ENCODE measurements at regions not wholly inside any gene's neighbourhood (a gene's known extent, or its start where the extent isn't known, plus 50 kb on each side); places are given as distances from the start of the nearest gene placed in this dataset.

DNA sequence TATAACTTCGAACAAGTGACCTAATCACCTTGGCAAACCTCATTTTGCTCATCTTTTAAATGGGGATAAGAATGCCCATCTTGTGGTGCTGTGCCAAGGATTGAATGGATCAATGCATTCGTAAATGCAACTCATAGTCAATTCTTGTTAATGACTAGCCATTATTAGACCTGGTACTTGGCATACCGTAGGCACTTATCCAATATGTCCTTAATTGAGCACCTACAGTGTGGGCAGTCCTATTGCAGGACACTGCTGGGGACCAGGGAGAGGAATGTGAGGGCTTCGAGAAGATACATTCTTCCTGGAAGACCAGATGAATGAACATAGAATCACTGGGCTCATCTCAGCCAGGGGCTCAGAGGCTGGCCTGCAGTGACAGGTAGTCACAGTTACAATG, 177.2 kb upstream of the TLE3 start:
- TF ChIP-seq, protein P1, sequence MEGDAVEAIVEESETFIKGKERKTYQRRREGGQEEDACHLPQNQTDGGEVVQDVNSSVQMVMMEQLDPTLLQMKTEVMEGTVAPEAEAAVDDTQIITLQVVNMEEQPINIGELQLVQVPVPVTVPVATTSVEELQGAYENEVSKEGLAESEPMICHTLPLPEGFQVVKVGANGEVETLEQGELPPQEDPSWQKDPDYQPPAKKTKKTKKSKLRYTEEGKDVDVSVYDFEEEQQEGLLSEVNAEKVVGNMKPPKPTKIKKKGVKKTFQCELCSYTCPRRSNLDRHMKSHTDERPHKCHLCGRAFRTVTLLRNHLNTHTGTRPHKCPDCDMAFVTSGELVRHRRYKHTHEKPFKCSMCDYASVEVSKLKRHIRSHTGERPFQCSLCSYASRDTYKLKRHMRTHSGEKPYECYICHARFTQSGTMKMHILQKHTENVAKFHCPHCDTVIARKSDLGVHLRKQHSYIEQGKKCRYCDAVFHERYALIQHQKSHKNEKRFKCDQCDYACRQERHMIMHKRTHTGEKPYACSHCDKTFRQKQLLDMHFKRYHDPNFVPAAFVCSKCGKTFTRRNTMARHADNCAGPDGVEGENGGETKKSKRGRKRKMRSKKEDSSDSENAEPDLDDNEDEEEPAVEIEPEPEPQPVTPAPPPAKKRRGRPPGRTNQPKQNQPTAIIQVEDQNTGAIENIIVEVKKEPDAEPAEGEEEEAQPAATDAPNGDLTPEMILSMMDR (conservative IDR thresholded peaks at IDR 0.05; ENCODE audit: low read length), result no peak
- no peak for TF ChIP-seq EZH2phosphoT487 (IDR thresholded peaks at IDR 0.05; ENCODE audit: borderline replicate concordance, low read depth, low read length)

Measured in OCI-LY7 (cell line).